ENCODE measurements at regions not wholly inside any gene's neighbourhood (a gene's known extent, or its start where the extent isn't known, plus 50 kb on each side); places are given as distances from the start of the nearest gene placed in this dataset.

DNA sequence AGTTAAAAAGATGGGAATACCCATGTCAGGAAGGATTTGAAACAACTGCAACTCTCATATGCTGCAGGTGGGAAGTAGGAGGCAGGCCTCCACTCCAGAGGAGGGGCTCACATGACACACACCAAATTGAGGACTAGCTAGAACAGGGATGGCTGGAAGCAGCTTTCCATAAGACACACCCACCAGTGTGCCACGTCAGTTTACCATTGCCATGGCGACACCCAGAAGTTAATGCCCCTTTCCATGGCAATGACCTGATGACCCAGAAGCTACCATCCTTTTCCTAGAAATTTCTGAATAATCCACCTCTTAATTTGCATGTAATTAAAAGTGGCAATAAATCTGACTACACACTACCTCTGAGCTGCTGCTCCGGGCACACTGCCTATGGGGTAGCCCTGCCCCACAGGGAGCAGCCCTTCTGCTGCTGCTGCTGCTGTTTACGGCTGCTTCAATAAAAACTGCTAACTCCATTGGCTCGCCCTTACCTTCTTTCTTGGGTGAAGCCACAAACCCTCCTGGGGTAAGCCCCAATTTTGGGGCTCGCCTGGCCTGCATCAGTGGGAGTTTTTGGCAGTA lies 89.4 kb downstream of the RRM2 start:
- DNase-seq (ENCODE audit: low spot score): no peak

DNA sequence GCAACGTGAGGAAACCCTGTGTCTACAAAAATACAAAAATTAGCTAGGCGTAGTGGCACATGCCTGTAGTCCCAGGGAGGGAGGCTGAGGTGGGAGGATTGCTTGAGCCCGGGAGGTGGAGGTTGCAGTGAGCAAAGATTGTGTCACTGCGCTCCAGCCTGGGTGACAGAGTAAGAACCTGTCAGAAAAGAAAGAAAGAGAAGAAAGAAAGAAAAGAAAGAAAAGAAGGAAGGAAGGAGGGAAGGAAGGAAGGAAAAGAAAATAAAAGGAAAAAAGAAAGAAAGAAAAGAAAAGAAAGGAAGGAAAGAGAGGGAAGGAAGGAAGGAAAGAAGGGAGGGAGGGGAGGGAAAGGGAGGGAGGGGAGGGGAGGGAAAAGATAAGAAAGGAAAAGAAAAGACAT lies 89.9 kb upstream of the HPCAL1 start:
- TF ChIP-seq, protein P1, sequence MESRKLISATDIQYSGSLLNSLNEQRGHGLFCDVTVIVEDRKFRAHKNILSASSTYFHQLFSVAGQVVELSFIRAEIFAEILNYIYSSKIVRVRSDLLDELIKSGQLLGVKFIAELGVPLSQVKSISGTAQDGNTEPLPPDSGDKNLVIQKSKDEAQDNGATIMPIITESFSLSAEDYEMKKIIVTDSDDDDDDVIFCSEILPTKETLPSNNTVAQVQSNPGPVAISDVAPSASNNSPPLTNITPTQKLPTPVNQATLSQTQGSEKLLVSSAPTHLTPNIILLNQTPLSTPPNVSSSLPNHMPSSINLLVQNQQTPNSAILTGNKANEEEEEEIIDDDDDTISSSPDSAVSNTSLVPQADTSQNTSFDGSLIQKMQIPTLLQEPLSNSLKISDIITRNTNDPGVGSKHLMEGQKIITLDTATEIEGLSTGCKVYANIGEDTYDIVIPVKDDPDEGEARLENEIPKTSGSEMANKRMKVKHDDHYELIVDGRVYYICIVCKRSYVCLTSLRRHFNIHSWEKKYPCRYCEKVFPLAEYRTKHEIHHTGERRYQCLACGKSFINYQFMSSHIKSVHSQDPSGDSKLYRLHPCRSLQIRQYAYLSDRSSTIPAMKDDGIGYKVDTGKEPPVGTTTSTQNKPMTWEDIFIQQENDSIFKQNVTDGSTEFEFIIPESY (IDR thresholded peaks at IDR 0.05): no peak
- TF ChIP-seq FOXA2 (IDR thresholded peaks at IDR 0.05) (no peak), NR2F2 (IDR thresholded peaks at IDR 0.05) (no peak), YY1 (IDR thresholded peaks at IDR 0.05) (no peak), TAF1 (conservative IDR thresholded peaks at IDR 0.05) (no peak), GABPA (IDR thresholded peaks at IDR 0.05 in 1 of 2, conservative IDR thresholded peaks at IDR 0.05 in 1 of 2) (no peak), RXRA (IDR thresholded peaks at IDR 0.05) (no peak), RAD21 (IDR thresholded peaks at IDR 0.05) (no peak), FOXA1 (IDR thresholded peaks at IDR 0.05) (no peak), HNF4G (IDR thresholded peaks at IDR 0.05) (no peak), SP1 (IDR thresholded peaks at IDR 0.05) (no peak), JUND (IDR thresholded peaks at IDR 0.05) (no peak), EGR1 (IDR thresholded peaks at IDR 0.05; ENCODE audit: low read depth in 2 of 2) (no peak), HNF4A (conservative IDR thresholded peaks at IDR 0.05) (no peak)
- TF ChIP-seq, protein P2, sequence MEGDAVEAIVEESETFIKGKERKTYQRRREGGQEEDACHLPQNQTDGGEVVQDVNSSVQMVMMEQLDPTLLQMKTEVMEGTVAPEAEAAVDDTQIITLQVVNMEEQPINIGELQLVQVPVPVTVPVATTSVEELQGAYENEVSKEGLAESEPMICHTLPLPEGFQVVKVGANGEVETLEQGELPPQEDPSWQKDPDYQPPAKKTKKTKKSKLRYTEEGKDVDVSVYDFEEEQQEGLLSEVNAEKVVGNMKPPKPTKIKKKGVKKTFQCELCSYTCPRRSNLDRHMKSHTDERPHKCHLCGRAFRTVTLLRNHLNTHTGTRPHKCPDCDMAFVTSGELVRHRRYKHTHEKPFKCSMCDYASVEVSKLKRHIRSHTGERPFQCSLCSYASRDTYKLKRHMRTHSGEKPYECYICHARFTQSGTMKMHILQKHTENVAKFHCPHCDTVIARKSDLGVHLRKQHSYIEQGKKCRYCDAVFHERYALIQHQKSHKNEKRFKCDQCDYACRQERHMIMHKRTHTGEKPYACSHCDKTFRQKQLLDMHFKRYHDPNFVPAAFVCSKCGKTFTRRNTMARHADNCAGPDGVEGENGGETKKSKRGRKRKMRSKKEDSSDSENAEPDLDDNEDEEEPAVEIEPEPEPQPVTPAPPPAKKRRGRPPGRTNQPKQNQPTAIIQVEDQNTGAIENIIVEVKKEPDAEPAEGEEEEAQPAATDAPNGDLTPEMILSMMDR (IDR thresholded peaks at IDR 0.05; ENCODE audit: low read depth, low read length, missing input control): no peak
- TF ChIP-seq, protein P3, sequence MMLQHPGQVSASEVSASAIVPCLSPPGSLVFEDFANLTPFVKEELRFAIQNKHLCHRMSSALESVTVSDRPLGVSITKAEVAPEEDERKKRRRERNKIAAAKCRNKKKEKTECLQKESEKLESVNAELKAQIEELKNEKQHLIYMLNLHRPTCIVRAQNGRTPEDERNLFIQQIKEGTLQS (IDR thresholded peaks at IDR 0.05): no peak
- TF ChIP-seq, protein P4, sequence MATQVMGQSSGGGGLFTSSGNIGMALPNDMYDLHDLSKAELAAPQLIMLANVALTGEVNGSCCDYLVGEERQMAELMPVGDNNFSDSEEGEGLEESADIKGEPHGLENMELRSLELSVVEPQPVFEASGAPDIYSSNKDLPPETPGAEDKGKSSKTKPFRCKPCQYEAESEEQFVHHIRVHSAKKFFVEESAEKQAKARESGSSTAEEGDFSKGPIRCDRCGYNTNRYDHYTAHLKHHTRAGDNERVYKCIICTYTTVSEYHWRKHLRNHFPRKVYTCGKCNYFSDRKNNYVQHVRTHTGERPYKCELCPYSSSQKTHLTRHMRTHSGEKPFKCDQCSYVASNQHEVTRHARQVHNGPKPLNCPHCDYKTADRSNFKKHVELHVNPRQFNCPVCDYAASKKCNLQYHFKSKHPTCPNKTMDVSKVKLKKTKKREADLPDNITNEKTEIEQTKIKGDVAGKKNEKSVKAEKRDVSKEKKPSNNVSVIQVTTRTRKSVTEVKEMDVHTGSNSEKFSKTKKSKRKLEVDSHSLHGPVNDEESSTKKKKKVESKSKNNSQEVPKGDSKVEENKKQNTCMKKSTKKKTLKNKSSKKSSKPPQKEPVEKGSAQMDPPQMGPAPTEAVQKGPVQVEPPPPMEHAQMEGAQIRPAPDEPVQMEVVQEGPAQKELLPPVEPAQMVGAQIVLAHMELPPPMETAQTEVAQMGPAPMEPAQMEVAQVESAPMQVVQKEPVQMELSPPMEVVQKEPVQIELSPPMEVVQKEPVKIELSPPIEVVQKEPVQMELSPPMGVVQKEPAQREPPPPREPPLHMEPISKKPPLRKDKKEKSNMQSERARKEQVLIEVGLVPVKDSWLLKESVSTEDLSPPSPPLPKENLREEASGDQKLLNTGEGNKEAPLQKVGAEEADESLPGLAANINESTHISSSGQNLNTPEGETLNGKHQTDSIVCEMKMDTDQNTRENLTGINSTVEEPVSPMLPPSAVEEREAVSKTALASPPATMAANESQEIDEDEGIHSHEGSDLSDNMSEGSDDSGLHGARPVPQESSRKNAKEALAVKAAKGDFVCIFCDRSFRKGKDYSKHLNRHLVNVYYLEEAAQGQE (IDR thresholded peaks at IDR 0.05): no peak
- TF ChIP-seq, protein P5, sequence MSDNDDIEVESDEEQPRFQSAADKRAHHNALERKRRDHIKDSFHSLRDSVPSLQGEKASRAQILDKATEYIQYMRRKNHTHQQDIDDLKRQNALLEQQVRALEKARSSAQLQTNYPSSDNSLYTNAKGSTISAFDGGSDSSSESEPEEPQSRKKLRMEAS (IDR thresholded peaks at IDR 0.05): no peak
- no peaks in the 10 kb centered on the region for H3K36me3 ChIP-seq (ENCODE audit: control insufficient read depth in 4 of 4, insufficient read depth in 3 of 4, low read depth in 1 of 4, low read length in 3 of 4)
- H3K4me3 ChIP-seq (ENCODE audit: low read depth in 1 of 3, low read length in 3 of 3): no peak overlapping the region
- H3K27ac ChIP-seq (ENCODE audit: low read depth in 1 of 2, low read length in 2 of 2): no peak overlapping the region
- no peaks in the 10 kb centered on the region for H3K9me3 ChIP-seq (ENCODE audit: control insufficient read depth in 4 of 4, low read length in 3 of 4)
- DNase-seq (ENCODE audit: low spot score): no peak
- WGBS: 93% methylated on average over 4 of the region's 4 CpGs
- no peaks in the 10 kb centered on the region for H3K4me1 ChIP-seq (ENCODE audit: control insufficient read depth in 4 of 4, insufficient read depth in 4 of 4, low read length in 3 of 4)
- H3K27me3 ChIP-seq (ENCODE audit: control insufficient read depth in 4 of 4, insufficient read depth in 4 of 4, low read length in 3 of 4): no peaks in the 10 kb centered on the region
- no peak overlapping the region for H3K9ac ChIP-seq (ENCODE audit: low read depth in 1 of 2, low read length in 2 of 2)

More for the DNA sequence above, 89.4 kb downstream of the RRM2 start:
- no peaks in the 10 kb centered on the region for H3K27me3 ChIP-seq (ENCODE audit: control insufficient read depth in 4 of 4, insufficient read depth in 4 of 4, low read length in 3 of 4)
- no peak overlapping the region for H3K9ac ChIP-seq (ENCODE audit: low read depth in 1 of 2, low read length in 2 of 2)
- no peaks in the 10 kb centered on the region for H3K9me3 ChIP-seq (ENCODE audit: control insufficient read depth in 4 of 4, low read length in 3 of 4)
- H3K4me1 ChIP-seq (ENCODE audit: control insufficient read depth in 4 of 4, insufficient read depth in 4 of 4, low read length in 3 of 4): no peaks in the 10 kb centered on the region
- H3K4me3 ChIP-seq (ENCODE audit: low read depth in 1 of 3, low read length in 3 of 3): no peak overlapping the region
- no peak overlapping the region for H3K27ac ChIP-seq (ENCODE audit: low read depth in 1 of 2, low read length in 2 of 2)
- TF ChIP-seq TAF1 (conservative IDR thresholded peaks at IDR 0.05) (no peak), RAD21 (IDR thresholded peaks at IDR 0.05) (no peak), SP1 (IDR thresholded peaks at IDR 0.05) (no peak)
- 93% methylated on average over 6 of the region's 6 CpGs for WGBS
- H3K36me3 ChIP-seq (ENCODE audit: control insufficient read depth in 4 of 4, insufficient read depth in 3 of 4, low read depth in 1 of 4, low read length in 3 of 4): no peaks in the 10 kb centered on the region

All from liver (tissue), 8 donors.